ENCODE measurements at regions not wholly inside any gene's neighbourhood (a gene's known extent, or its start where the extent isn't known, plus 50 kb on each side); places are given as distances from the start of the nearest gene placed in this dataset.

DNA sequence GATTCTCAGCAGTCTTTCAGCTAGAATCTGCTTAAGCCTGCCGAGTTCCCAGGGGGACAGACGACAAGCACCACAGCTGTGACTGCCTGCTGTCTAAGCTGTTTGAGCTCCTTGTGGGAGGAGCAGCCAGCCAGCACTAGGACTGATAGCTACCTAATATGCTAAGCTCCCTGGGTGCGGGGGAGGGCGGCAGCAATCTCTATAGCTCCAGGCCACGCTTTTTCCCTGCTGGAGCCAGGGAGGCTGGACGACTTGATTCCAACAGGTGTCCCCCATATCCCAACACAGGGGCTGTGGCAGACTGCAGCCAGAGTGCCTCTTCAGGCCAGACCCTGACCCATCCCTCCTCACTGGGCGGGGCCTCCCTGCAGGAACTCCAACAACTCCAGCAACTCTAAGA is 134.1 kb upstream of the ARPP21 start:
- H3K4me3 ChIP-seq (ENCODE audit: control insufficient read depth in 1 of 7, extremely low read depth in 1 of 7, insufficient read depth in 4 of 7, low read depth in 2 of 7, low read length in 6 of 7) = no peak overlapping the region
- no peak for DNase-seq
- no peak overlapping the region for H3K27ac ChIP-seq (ENCODE audit: insufficient read depth in 1 of 2, low read depth in 1 of 2, low read length in 2 of 2, poor library complexity in 1 of 2, severe bottlenecking in 2 of 2)
- H3K27me3 ChIP-seq (replicated peaks in 2 of 5; ENCODE audit: control insufficient read depth in 4 of 5, insufficient read depth in 5 of 5, low read length in 4 of 5) = no peaks in the 10 kb centered on the region
- no peaks in the 10 kb centered on the region for H3K36me3 ChIP-seq (ENCODE audit: control insufficient read depth in 4 of 4, insufficient read depth in 4 of 4, low read length in 3 of 4)
- ChIA-PET CTCF (no interaction called here), POLR2A (no interaction called here)
- no peaks in the 10 kb centered on the region for H3K4me1 ChIP-seq (ENCODE audit: control extremely low read depth in 1 of 4, control insufficient read depth in 4 of 4, insufficient read depth in 4 of 4, low read length in 3 of 4)
- H3K9me3 ChIP-seq (ENCODE audit: control extremely low read depth in 1 of 5, control insufficient read depth in 4 of 5, insufficient read depth in 2 of 5, low read depth in 1 of 5, low read length in 4 of 5) = no peaks in the 10 kb centered on the region
- WGBS (ENCODE audit: insufficient coverage) = 55% methylated on average over 7 of the region's 7 CpGs

DNA sequence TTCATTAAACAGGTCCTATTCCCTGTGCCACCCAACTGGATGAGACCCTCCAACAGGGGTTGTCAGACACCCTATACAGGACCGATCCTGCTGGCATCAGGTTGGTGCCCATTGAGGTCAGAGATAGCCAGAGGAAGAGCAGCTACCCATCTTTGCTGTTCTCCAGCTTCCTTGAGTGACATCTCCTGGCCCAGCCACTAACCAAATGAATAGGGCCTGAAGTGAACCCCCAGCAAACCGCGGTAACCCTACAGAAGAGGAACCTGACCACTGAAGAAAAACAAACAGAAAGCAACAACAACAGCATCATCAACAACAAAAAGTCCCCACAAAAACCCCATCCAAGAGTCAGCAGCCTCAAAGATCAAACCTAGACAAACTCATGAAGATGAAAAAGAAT is 133.6 kb upstream of the ARPP21 start:
- H3K4me3 ChIP-seq (ENCODE audit: control insufficient read depth in 1 of 7, extremely low read depth in 1 of 7, insufficient read depth in 4 of 7, low read depth in 2 of 7, low read length in 6 of 7) = no peak overlapping the region
- H3K9me3 ChIP-seq (ENCODE audit: control extremely low read depth in 1 of 5, control insufficient read depth in 4 of 5, insufficient read depth in 2 of 5, low read depth in 1 of 5, low read length in 4 of 5) = no peaks in the 10 kb centered on the region
- CTCF ChIA-PET = no interaction called here
- 100% methylated on average over 3 of the region's 3 CpGs for WGBS (ENCODE audit: insufficient coverage)
- H3K27ac ChIP-seq (ENCODE audit: insufficient read depth in 1 of 2, low read depth in 1 of 2, low read length in 2 of 2, poor library complexity in 1 of 2, severe bottlenecking in 2 of 2) = no peak overlapping the region
- POLR2A ChIA-PET = no interaction called here
- H3K27me3 ChIP-seq (replicated peaks in 2 of 5; ENCODE audit: control insufficient read depth in 4 of 5, insufficient read depth in 5 of 5, low read length in 4 of 5) = no peaks in the 10 kb centered on the region
- no peaks in the 10 kb centered on the region for H3K36me3 ChIP-seq (ENCODE audit: control insufficient read depth in 4 of 4, insufficient read depth in 4 of 4, low read length in 3 of 4)
- no peaks in the 10 kb centered on the region for H3K4me1 ChIP-seq (ENCODE audit: control extremely low read depth in 1 of 4, control insufficient read depth in 4 of 4, insufficient read depth in 4 of 4, low read length in 3 of 4)
- DNase-seq = no peak

DNA sequence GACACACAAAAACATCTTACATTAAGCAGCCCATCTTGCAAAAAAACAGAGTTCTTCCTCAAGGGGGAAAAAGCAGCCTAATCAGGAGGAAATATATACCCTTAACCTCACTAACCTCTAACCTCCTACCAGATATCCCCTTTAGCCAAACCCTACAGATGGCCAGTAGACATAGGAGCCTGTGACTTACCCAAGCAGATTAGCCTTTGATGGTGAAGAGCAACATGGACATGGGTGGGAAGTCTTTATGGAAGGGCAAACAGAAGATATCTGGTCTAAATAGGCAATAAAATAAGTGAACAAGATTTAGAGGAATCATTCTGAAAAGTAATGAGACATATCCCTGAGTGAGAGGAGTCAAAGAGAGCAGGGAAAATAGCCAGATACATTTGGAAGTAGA is 119.4 kb upstream of the ARPP21 start:
- Histone ChIP-seq H3K27ac (ENCODE audit: insufficient read depth in 1 of 2, low read depth in 1 of 2, low read length in 2 of 2, poor library complexity in 1 of 2, severe bottlenecking in 2 of 2) (no peak overlapping the region), H3K36me3 (ENCODE audit: control insufficient read depth in 4 of 4, insufficient read depth in 4 of 4, low read length in 3 of 4) (no peaks in the 10 kb centered on the region), H3K4me1 (ENCODE audit: control extremely low read depth in 1 of 4, control insufficient read depth in 4 of 4, insufficient read depth in 4 of 4, low read length in 3 of 4) (no peaks in the 10 kb centered on the region), H3K9me3 (ENCODE audit: control extremely low read depth in 1 of 5, control insufficient read depth in 4 of 5, insufficient read depth in 2 of 5, low read depth in 1 of 5, low read length in 4 of 5) (no peaks in the 10 kb centered on the region), H3K27me3 (replicated peaks in 2 of 5; ENCODE audit: control insufficient read depth in 4 of 5, insufficient read depth in 5 of 5, low read length in 4 of 5) (no peaks in the 10 kb centered on the region), H3K4me3 (ENCODE audit: control insufficient read depth in 1 of 7, extremely low read depth in 1 of 7, insufficient read depth in 4 of 7, low read depth in 2 of 7, low read length in 6 of 7) (no peak overlapping the region)
- POLR2A ChIA-PET = no interaction called here
- no peak for DNase-seq
- CTCF ChIA-PET = no interaction called here

DNA sequence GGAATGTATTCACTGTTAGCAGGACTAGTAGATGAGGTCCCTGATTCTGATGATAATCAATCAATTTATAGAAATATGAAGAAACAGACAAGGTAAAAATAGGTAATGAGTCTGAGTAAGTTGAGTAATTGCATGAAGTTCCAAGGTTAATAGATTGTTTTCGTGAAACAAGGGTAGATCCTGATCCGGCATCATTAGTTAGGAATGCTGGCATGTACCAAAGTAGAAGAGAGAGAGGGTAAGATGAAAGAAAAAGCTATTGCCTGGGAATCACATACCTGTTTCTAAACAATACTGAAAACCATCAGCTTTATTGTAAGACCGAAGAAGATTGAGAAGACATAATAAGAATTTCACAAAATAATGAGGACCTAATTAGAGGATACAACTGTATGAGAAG is 118.1 kb upstream of the ARPP21 start:
- H3K9me3 ChIP-seq (ENCODE audit: control extremely low read depth in 1 of 5, control insufficient read depth in 4 of 5, insufficient read depth in 2 of 5, low read depth in 1 of 5, low read length in 4 of 5) = no peaks in the 10 kb centered on the region
- no peak overlapping the region for H3K4me3 ChIP-seq (ENCODE audit: control insufficient read depth in 1 of 7, extremely low read depth in 1 of 7, insufficient read depth in 4 of 7, low read depth in 2 of 7, low read length in 6 of 7)
- WGBS (ENCODE audit: insufficient coverage) = no CpG with 5 or more reads among the region's 3 CpGs
- DNase-seq = no peak
- CTCF ChIA-PET = no interaction called here
- no peaks in the 10 kb centered on the region for H3K4me1 ChIP-seq (ENCODE audit: control extremely low read depth in 1 of 4, control insufficient read depth in 4 of 4, insufficient read depth in 4 of 4, low read length in 3 of 4)
- H3K36me3 ChIP-seq (ENCODE audit: control insufficient read depth in 4 of 4, insufficient read depth in 4 of 4, low read length in 3 of 4) = no peaks in the 10 kb centered on the region
- H3K27me3 ChIP-seq (replicated peaks in 2 of 5; ENCODE audit: control insufficient read depth in 4 of 5, insufficient read depth in 5 of 5, low read length in 4 of 5) = no peaks in the 10 kb centered on the region
- POLR2A ChIA-PET = no interaction called here
- no peak overlapping the region for H3K27ac ChIP-seq (ENCODE audit: insufficient read depth in 1 of 2, low read depth in 1 of 2, low read length in 2 of 2, poor library complexity in 1 of 2, severe bottlenecking in 2 of 2)

DNA sequence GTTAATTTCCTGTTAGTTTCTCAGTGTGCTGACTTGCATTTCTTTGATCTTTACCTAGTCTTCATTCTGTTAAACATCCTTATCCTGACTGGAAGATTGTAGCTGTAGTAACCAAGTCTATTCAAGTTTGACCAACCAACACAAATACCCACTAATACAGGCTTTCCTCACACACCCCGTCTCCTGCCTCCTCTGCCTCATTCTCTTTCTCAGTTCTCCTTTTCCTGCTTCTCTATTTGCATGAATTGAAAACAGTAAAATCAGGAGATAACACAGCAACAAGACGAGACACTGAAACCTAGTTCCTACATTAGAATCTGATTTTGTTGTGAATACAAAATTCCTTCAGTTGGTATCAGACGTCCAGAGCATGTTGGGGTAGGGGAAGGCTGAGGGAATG is 116.9 kb upstream of the ARPP21 start:
- no peak for DNase-seq
- ChIA-PET CTCF (no interaction called here), POLR2A (no interaction called here)

DNA sequence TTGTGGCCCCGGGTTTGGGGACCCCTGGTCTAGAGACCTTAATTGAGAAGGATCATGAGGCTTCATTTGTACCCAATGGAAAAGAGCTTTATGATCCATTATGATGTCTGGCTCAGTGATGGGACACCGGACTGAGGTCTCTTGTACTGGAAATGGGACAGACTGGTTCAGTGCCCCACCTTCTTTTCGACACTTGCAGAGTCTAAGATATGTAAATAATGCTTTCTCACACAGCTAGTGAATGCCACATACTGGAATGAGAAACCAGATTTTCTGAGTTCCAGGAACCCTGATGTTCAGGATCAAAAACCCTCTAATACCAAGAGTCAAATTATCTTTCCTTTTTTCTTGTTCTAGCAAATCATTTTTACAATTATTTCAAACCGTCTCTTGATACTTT is 116.3 kb upstream of the ARPP21 start:
- WGBS (ENCODE audit: insufficient coverage) = 89% methylated on average over 3 of the region's 4 CpGs
- DNase-seq = no peak
- Histone ChIP-seq H3K27ac (ENCODE audit: insufficient read depth in 1 of 2, low read depth in 1 of 2, low read length in 2 of 2, poor library complexity in 1 of 2, severe bottlenecking in 2 of 2) (no peak overlapping the region), H3K27me3 (replicated peaks in 2 of 5; ENCODE audit: control insufficient read depth in 4 of 5, insufficient read depth in 5 of 5, low read length in 4 of 5) (no peaks in the 10 kb centered on the region), H3K4me1 (ENCODE audit: control extremely low read depth in 1 of 4, control insufficient read depth in 4 of 4, insufficient read depth in 4 of 4, low read length in 3 of 4) (no peaks in the 10 kb centered on the region), H3K4me3 (ENCODE audit: control insufficient read depth in 1 of 7, extremely low read depth in 1 of 7, insufficient read depth in 4 of 7, low read depth in 2 of 7, low read length in 6 of 7) (no peak overlapping the region), H3K36me3 (ENCODE audit: control insufficient read depth in 4 of 4, insufficient read depth in 4 of 4, low read length in 3 of 4) (no peaks in the 10 kb centered on the region), H3K9me3 (ENCODE audit: control extremely low read depth in 1 of 5, control insufficient read depth in 4 of 5, insufficient read depth in 2 of 5, low read depth in 1 of 5, low read length in 4 of 5) (no peaks in the 10 kb centered on the region)
- CTCF ChIA-PET = no interaction called here
- POLR2A ChIA-PET = no interaction called here

More for the DNA sequence above, 116.9 kb upstream of the ARPP21 start:
- H3K4me3 ChIP-seq (ENCODE audit: control insufficient read depth in 1 of 7, extremely low read depth in 1 of 7, insufficient read depth in 4 of 7, low read depth in 2 of 7, low read length in 6 of 7) = no peak overlapping the region
- H3K9me3 ChIP-seq (ENCODE audit: control extremely low read depth in 1 of 5, control insufficient read depth in 4 of 5, insufficient read depth in 2 of 5, low read depth in 1 of 5, low read length in 4 of 5) = no peaks in the 10 kb centered on the region
- no peaks in the 10 kb centered on the region for H3K36me3 ChIP-seq (ENCODE audit: control insufficient read depth in 4 of 4, insufficient read depth in 4 of 4, low read length in 3 of 4)
- no peaks in the 10 kb centered on the region for H3K4me1 ChIP-seq (ENCODE audit: control extremely low read depth in 1 of 4, control insufficient read depth in 4 of 4, insufficient read depth in 4 of 4, low read length in 3 of 4)
- no peaks in the 10 kb centered on the region for H3K27me3 ChIP-seq (replicated peaks in 2 of 5; ENCODE audit: control insufficient read depth in 4 of 5, insufficient read depth in 5 of 5, low read length in 4 of 5)
- WGBS (ENCODE audit: insufficient coverage) = 91% methylated on average over 1 of the region's 3 CpGs
- H3K27ac ChIP-seq (ENCODE audit: insufficient read depth in 1 of 2, low read depth in 1 of 2, low read length in 2 of 2, poor library complexity in 1 of 2, severe bottlenecking in 2 of 2) = no peak overlapping the region

DNA sequence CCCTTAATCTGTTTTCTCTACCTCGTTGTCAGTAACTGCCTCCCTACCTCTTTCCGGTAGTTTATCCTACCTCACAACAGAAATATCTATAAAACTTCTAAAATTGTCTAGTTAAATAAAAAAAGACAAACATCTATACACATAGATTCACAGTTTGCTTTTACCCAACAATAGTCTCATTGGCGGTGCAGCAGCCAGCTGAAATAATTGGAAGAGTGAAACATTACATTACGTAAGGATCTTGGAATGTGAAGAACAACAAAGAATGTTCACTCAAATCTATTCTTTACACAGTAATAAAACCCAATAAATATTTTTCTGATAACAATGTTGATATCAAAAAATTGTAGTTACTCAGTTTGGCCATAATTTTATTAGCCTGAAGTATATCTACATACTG is 115.5 kb upstream of the ARPP21 start:
- H3K27me3 ChIP-seq (replicated peaks in 2 of 5; ENCODE audit: control insufficient read depth in 4 of 5, insufficient read depth in 5 of 5, low read length in 4 of 5) = no peaks in the 10 kb centered on the region
- H3K36me3 ChIP-seq (ENCODE audit: control insufficient read depth in 4 of 4, insufficient read depth in 4 of 4, low read length in 3 of 4) = no peaks in the 10 kb centered on the region
- H3K4me3 ChIP-seq (ENCODE audit: control insufficient read depth in 1 of 7, extremely low read depth in 1 of 7, insufficient read depth in 4 of 7, low read depth in 2 of 7, low read length in 6 of 7) = no peak overlapping the region
- no peaks in the 10 kb centered on the region for H3K9me3 ChIP-seq (ENCODE audit: control extremely low read depth in 1 of 5, control insufficient read depth in 4 of 5, insufficient read depth in 2 of 5, low read depth in 1 of 5, low read length in 4 of 5)
- ChIA-PET POLR2A (no interaction called here), CTCF (no interaction called here)
- no CpG with 5 or more reads among the region's 4 CpGs for WGBS (ENCODE audit: insufficient coverage)
- no peaks in the 10 kb centered on the region for H3K4me1 ChIP-seq (ENCODE audit: control extremely low read depth in 1 of 4, control insufficient read depth in 4 of 4, insufficient read depth in 4 of 4, low read length in 3 of 4)
- H3K27ac ChIP-seq (ENCODE audit: insufficient read depth in 1 of 2, low read depth in 1 of 2, low read length in 2 of 2, poor library complexity in 1 of 2, severe bottlenecking in 2 of 2) = no peak overlapping the region
- no peak for DNase-seq

DNA sequence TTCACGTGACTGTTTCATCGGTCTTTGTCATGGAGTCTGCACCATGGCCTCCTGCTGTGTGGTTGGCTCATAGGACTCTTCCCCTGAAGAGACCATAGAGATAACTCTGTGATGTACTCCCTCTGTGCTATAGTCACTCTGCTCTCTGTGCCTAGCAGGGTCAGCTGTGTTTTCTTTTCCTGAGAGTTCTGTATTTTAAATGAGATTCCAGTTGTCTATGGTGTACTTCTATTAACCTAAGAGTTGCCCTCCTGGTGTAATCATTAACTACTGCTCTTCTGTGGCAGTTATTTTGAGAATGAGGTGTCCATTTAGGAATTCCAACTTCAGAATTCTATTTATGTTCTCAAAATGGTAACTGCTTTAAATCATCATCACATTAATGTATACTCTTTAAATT is 114.5 kb upstream of the ARPP21 start:
- no peaks in the 10 kb centered on the region for H3K27me3 ChIP-seq (replicated peaks in 2 of 5; ENCODE audit: control insufficient read depth in 4 of 5, insufficient read depth in 5 of 5, low read length in 4 of 5)
- H3K9me3 ChIP-seq (ENCODE audit: control extremely low read depth in 1 of 5, control insufficient read depth in 4 of 5, insufficient read depth in 2 of 5, low read depth in 1 of 5, low read length in 4 of 5) = no peaks in the 10 kb centered on the region
- CTCF ChIA-PET = no interaction called here
- no peaks in the 10 kb centered on the region for H3K36me3 ChIP-seq (ENCODE audit: control insufficient read depth in 4 of 4, insufficient read depth in 4 of 4, low read length in 3 of 4)
- WGBS (ENCODE audit: insufficient coverage) = 96% methylated on average over 2 of the region's 2 CpGs
- POLR2A ChIA-PET = no interaction called here
- H3K4me1 ChIP-seq (ENCODE audit: control extremely low read depth in 1 of 4, control insufficient read depth in 4 of 4, insufficient read depth in 4 of 4, low read length in 3 of 4) = no peaks in the 10 kb centered on the region
- H3K27ac ChIP-seq (ENCODE audit: insufficient read depth in 1 of 2, low read depth in 1 of 2, low read length in 2 of 2, poor library complexity in 1 of 2, severe bottlenecking in 2 of 2) = no peak overlapping the region
- DNase-seq = no peak
- no peak overlapping the region for H3K4me3 ChIP-seq (ENCODE audit: control insufficient read depth in 1 of 7, extremely low read depth in 1 of 7, insufficient read depth in 4 of 7, low read depth in 2 of 7, low read length in 6 of 7)
